Cardiac muscle cell (in vitro differentiated cells and primary cell): ENCODE measurements at regions not wholly inside any gene's neighbourhood (a gene's known extent, or its start where the extent isn't known, plus 50 kb on each side); places are given as distances from the start of the nearest gene placed in this dataset.

Source experiments
- DNase-seq, 2 donors: peaks; one replicate each; pipeline versions ENCODE4 v3.0.0 to v3.0.0-alpha.2; 2010 to 2017; ENCODE audit warnings: low read depth in 1 of 2, low spot score in 1 of 2
- H3K27ac ChIP-seq: fragments of 200-600 bp; sonication (generic); 2 replicates; pipeline ENCODE4 v1.5.1; 2016
- H3K27me3 ChIP-seq: fragments of 200-600 bp; sonication (generic); 2 replicates; pipeline ENCODE4 v1.6.0; 2016; ENCODE audit warnings: control low read depth
- H3K36me3 ChIP-seq: fragments of 200-600 bp; sonication (generic); 2 replicates; pipeline ENCODE4 v1.5.1; 2016; ENCODE audit warnings: control low read depth
- H3K4me1 ChIP-seq: fragments of 200-600 bp; sonication (generic); 2 replicates; pipeline ENCODE4 v1.8.1; 2017; ENCODE audit warnings: low read depth, mild to moderate bottlenecking, mixed run types
- H3K4me3 ChIP-seq: fragments of 200-600 bp; sonication (generic); 2 replicates; pipeline ENCODE4 v1.5.1; 2016; ENCODE audit warnings: mild to moderate bottlenecking
- H3K9me3 ChIP-seq: fragments of 200-600 bp; sonication (generic); 2 replicates; pipeline ENCODE4 v1.5.1; 2017; ENCODE audit warnings: low read depth, mild to moderate bottlenecking, control low read depth
- CTCF ChIP-seq: IDR thresholded peaks from 2 replicates; pipeline ENCODE4 v1.5.1; 2012; ENCODE audit warnings: low read depth, mild to moderate bottlenecking, low read length

GRCh38 chr4:96566755-96567154, 726.9 kb downstream of the PDHA2 start:
- no peak overlapping the region for H3K27ac ChIP-seq
- no peak for TF ChIP-seq CTCF
- no peaks in the 10 kb centered on the region for H3K9me3 ChIP-seq
- no peaks in the 10 kb centered on the region for H3K27me3 ChIP-seq
- H3K36me3 ChIP-seq: no peaks in the 10 kb centered on the region
- no peak overlapping the region for H3K4me3 ChIP-seq
- H3K4me1 ChIP-seq: no peaks in the 10 kb centered on the region
- no peak for DNase-seq

GRCh38 chr4:96585304-96585703, 745.4 kb downstream of the PDHA2 start:
- no peak for TF ChIP-seq CTCF
- Histone ChIP-seq H3K9me3 (no peaks in the 10 kb centered on the region), H3K4me3 (no peak overlapping the region), H3K27ac (no peak overlapping the region), H3K27me3 (no peaks in the 10 kb centered on the region), H3K36me3 (no peaks in the 10 kb centered on the region), H3K4me1 (no peaks in the 10 kb centered on the region)
- no peak for DNase-seq

GRCh38 chr4:96593422-96593821, 753.5 kb downstream of the PDHA2 start:
- peak overlapping the region; percentile 58 for H3K27ac ChIP-seq
- DNase-seq: peak in 1 of 2 donors; percentile 28
- H3K27me3 ChIP-seq: no peaks in the 10 kb centered on the region
- no peaks in the 10 kb centered on the region for H3K9me3 ChIP-seq
- H3K4me3 ChIP-seq: no peak overlapping the region
- H3K36me3 ChIP-seq: no peaks in the 10 kb centered on the region
- peaks cover 17% of the 10 kb centered on the region for H3K4me1 ChIP-seq
- TF ChIP-seq CTCF: no peak

- Histone ChIP-seq H3K27me3 (no peaks in the 10 kb centered on the region), H3K4me3 (no peak overlapping the region), H3K27ac (peak overlapping the region; percentile 96), H3K36me3 (no peaks in the 10 kb centered on the region), H3K9me3 (no peaks in the 10 kb centered on the region), H3K4me1 (peaks cover 31% of the 10 kb centered on the region)
- no peak for TF ChIP-seq CTCF
- DNase-seq: peak; percentile 51 to 89
Measured at GRCh38 chr4:96598465-96598864, 758.6 kb downstream of the PDHA2 start.

- TF ChIP-seq CTCF: no peak
- Histone ChIP-seq H3K36me3 (no peaks in the 10 kb centered on the region), H3K4me1 (peaks cover 26% of the 10 kb centered on the region), H3K9me3 (no peaks in the 10 kb centered on the region), H3K27ac (peak overlapping the region; percentile 96), H3K27me3 (no peaks in the 10 kb centered on the region), H3K4me3 (no peak overlapping the region)
- DNase-seq: no peak
Measured at GRCh38 chr4:96599752-96600151, 759.9 kb downstream of the PDHA2 start.

GRCh38 chr4:96602661-96603060, 762.8 kb downstream of the PDHA2 start:
- TF ChIP-seq CTCF: no peak
- H3K27ac ChIP-seq: no peak overlapping the region
- no peak for DNase-seq
- no peaks in the 10 kb centered on the region for H3K27me3 ChIP-seq
- H3K36me3 ChIP-seq: no peaks in the 10 kb centered on the region
- no peaks in the 10 kb centered on the region for H3K9me3 ChIP-seq
- no peak overlapping the region for H3K4me3 ChIP-seq
- H3K4me1 ChIP-seq: peaks cover 24% of the 10 kb centered on the region
